Heart right ventricle (tissue), 16 donors: ENCODE measurements at regions not wholly inside any gene's neighbourhood (a gene's known extent, or its start where the extent isn't known, plus 50 kb on each side); places are given as distances from the start of the nearest gene placed in this dataset.

Source experiments
- ATAC-seq, 8 donors: fragments of 200-7000 bp; cut with Tn5 transposase; one replicate each; pipeline ENCODE4 v1.9.1; 2020; ENCODE audit warnings: mild to moderate bottlenecking in 8 of 8, moderate library complexity in 8 of 8, moderate number of reproducible peaks in 1 of 8
- DNase-seq, 2 donors: peaks; one replicate each; pipeline ENCODE4 v3.0.0-alpha.2; 2020
- H3K27ac ChIP-seq, 10 donors: fragments of 200-600 bp; sonication (generic) in 2 of 10; one replicate each; pipeline versions ENCODE4 v1.5.0 to v1.8.0; 2020 to 2022; ENCODE audit warnings: mild to moderate bottlenecking in 3 of 10
- H3K27me3 ChIP-seq, 7 donors: fragments of 200-600 bp; one replicate each; pipeline ENCODE4 v1.8.0; 2021 to 2022; ENCODE audit warnings: mild to moderate bottlenecking in 2 of 7
- H3K36me3 ChIP-seq, 9 donors: fragments of 200-600 bp; sonication (generic) in 1 of 9; one replicate each; pipeline versions ENCODE4 v1.5.0 to v1.8.0; 2020 to 2022; ENCODE audit warnings: mild to moderate bottlenecking in 2 of 9
- H3K4me1 ChIP-seq, 9 donors: fragments of 200-600 bp; sonication (generic) in 1 of 9; one replicate each; pipeline versions ENCODE4 v1.5.0 to v1.8.0; 2020 to 2022; ENCODE audit warnings: mild to moderate bottlenecking in 4 of 9
- H3K4me3 ChIP-seq, 10 donors: fragments of 200-600 bp; sonication (generic) in 2 of 10; one replicate each; pipeline versions ENCODE4 v1.5.0 to v1.8.0; 2020 to 2022; ENCODE audit warnings: mild to moderate bottlenecking in 7 of 10, moderate library complexity in 2 of 10
- H3K9me3 ChIP-seq, 11 donors: fragments of 200-600 bp in 10 of 11; sonication (generic) in 2 of 11; one replicate each; pipeline versions ENCODE4 v1.5.0 to v1.8.0; 2013 to 2022; ENCODE audit warnings: mild to moderate bottlenecking in 2 of 11, control low read depth in 1 of 11, moderate library complexity in 1 of 11
- WGBS, 2 donors: extraction: QIAGEN DNeasy Blood & Tissue Kit; methylation state at CpG; one replicate each; pipeline ENCODE4 v1.1.7; 2013; ENCODE audit warnings: inconsistent platforms in 1 of 2; 5-methylcytosine and 5-hydroxymethylcytosine counted together
- intact Hi-C, 10 donors: fragments of 100-400 bp; cut with DNase I; formaldehyde crosslinking; loops; one replicate each; pipeline versions ENCODE4 v1.11.1 to v1.14.2; 2022
- TF ChIP-seq, protein P1 (sequence below), 9 donors: fragments of 200-600 bp; sonication (generic) in 2 of 9; IDR thresholded peaks; one replicate each; pipeline versions ENCODE4 v1.5.0 to v1.8.0; 2021 to 2022; ENCODE audit warnings: antibody characterized with exemption in 9 of 9, mild to moderate bottlenecking in 5 of 9, moderate library complexity in 1 of 9
- donor health status: Arrhythmogenic right ventricular cardiomyopathy.
- donor health status: ischemic (EF 13 %, LVEDD 7.1; RV severe dilation, severe dysfunction).
- donor health status: healthy with polysubstance abuse.
- donor health status: DM: no; HTN: yes; CAD: no.
- donor health status: DM: no; HTN: no; CAD: no.
- donor health status: ischemic (EF 25% LVEDD 6.9; RV normal size, moderate dysfunction).
- donor health status: ischemic (EF 25% LVEDD 5.7; RV mildly dilated, moderate dysfunction).
- donor health status: healthy.
- donor health status: DM: yes; HTN: yes; CAD: no.
- donor health status: Ischemic cardiomyopathy.
- donor health status: ischemic (EF 35%, LVEDD 5.7; RV mildly dilated, moderate dysfunction).
- donor health status: nonischemic (EF 11% LVEDD 7.7; RV severe dilation, severe dysfunction).
- donor health status: DM: yes; HTN: yes; CAD: no.
- donor health status: PGD.
- donor health status: ischemic (EF 29% LVEDD 5.4; RV normal size, mild dysfunction).
- donor health status: nonischemic (EF 23%, LVEDD 6.1; RV moderate dilation, normal function).

DNA sequence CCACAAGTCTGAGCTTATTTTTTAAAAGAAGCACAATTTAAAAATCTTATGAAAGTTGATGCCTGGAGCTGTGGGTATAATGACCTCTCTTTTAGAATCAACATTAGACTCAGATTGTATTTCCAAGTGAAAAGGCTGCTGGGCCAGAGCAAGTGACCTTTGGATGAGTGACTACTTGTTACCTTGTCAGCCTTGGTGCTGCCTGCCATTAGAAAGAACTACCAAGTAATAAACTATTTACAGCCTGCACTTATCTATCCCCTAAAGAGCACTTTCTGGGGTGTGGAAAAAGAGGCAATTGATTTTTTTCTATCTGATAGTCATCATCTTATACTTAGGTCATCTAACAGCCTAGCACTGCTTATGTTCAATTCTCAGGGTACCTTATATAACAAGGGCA, 134.9 kb upstream of the FBXL17 start:
- H3K27ac ChIP-seq: no peak overlapping the region
- ATAC-seq (no peak), DNase-seq (no peak)
- no peak overlapping the region for H3K4me3 ChIP-seq
- no peaks in the 10 kb centered on the region for H3K27me3 ChIP-seq
- no peaks in the 10 kb centered on the region for H3K36me3 ChIP-seq
- intact Hi-C loops: no loop called here
- no peaks in the 10 kb centered on the region for H3K4me1 ChIP-seq
- TF ChIP-seq, protein P1, sequence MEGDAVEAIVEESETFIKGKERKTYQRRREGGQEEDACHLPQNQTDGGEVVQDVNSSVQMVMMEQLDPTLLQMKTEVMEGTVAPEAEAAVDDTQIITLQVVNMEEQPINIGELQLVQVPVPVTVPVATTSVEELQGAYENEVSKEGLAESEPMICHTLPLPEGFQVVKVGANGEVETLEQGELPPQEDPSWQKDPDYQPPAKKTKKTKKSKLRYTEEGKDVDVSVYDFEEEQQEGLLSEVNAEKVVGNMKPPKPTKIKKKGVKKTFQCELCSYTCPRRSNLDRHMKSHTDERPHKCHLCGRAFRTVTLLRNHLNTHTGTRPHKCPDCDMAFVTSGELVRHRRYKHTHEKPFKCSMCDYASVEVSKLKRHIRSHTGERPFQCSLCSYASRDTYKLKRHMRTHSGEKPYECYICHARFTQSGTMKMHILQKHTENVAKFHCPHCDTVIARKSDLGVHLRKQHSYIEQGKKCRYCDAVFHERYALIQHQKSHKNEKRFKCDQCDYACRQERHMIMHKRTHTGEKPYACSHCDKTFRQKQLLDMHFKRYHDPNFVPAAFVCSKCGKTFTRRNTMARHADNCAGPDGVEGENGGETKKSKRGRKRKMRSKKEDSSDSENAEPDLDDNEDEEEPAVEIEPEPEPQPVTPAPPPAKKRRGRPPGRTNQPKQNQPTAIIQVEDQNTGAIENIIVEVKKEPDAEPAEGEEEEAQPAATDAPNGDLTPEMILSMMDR (IDR thresholded peaks at IDR 0.05): no peak
- H3K9me3 ChIP-seq: no peaks in the 10 kb centered on the region

DNA sequence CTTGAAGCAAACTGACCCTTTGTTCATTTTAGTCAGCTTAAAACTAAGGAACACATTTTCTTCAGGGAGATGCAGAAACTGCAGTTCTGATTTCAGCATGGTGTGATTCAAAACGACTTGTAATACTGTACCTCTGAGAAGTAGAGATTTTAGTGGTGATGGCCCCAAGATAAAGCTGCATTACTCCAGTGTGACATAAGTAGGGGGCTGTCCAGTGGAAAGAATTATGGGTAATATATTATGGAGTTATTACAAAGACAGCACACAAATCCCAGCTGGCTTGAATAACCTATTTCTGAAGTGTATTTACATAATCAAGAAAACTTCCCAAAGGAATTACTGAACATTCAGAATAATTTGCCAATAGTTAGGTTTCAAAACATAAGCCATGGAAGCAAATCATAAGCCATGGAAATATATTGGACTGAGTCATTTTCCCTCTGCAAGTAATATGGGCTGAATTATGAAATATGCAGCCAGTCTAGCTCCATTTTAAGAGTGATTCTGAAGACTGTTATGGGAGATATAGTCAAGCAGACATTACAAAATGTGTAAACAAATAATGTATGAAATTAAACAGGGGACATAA, 133.7 kb upstream of the FBXL17 start:
- no peaks in the 10 kb centered on the region for H3K36me3 ChIP-seq
- no peaks in the 10 kb centered on the region for H3K4me1 ChIP-seq
- no peak for ATAC-seq
- no peak overlapping the region for H3K27ac ChIP-seq
- no peak for DNase-seq
- H3K27me3 ChIP-seq: no peaks in the 10 kb centered on the region
- no peak overlapping the region for H3K4me3 ChIP-seq
- no peaks in the 10 kb centered on the region for H3K9me3 ChIP-seq
- 45 to 59% methylated on average over 1 of the region's 1 CpG for WGBS, 2 donors
- TF ChIP-seq, protein P1 (IDR thresholded peaks at IDR 0.05): no peak
- intact Hi-C loops: no loop called here

DNA sequence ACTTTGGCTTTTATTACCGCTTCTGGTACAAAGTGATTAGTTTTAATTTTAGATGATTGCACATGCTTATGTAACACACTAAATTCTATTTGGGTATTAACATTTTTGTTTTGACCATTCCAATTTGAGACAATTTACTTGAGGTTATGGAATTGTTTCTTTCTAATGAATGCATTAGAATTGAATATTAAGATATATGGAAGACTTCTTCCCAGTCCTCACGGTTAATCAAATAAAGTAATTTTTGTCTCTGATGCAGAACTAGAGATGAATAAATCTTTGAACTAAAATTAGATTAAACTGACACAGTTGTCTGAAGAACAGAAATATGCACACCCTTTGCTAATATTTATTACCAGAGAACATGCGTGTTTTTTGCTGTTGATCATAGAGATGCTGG, 127.1 kb upstream of the FBXL17 start:
- WGBS, 2 donors: 90 to 93% methylated on average over 3 of the region's 3 CpGs
- no peaks in the 10 kb centered on the region for H3K4me1 ChIP-seq
- H3K9me3 ChIP-seq: no peaks in the 10 kb centered on the region
- intact Hi-C loops: no loop called here
- H3K27me3 ChIP-seq: no peaks in the 10 kb centered on the region
- H3K27ac ChIP-seq: no peak overlapping the region
- ATAC-seq: no peak
- no peaks in the 10 kb centered on the region for H3K36me3 ChIP-seq
- no peak for DNase-seq
- TF ChIP-seq, protein P1 (IDR thresholded peaks at IDR 0.05): no peak
- H3K4me3 ChIP-seq: no peak overlapping the region

DNA sequence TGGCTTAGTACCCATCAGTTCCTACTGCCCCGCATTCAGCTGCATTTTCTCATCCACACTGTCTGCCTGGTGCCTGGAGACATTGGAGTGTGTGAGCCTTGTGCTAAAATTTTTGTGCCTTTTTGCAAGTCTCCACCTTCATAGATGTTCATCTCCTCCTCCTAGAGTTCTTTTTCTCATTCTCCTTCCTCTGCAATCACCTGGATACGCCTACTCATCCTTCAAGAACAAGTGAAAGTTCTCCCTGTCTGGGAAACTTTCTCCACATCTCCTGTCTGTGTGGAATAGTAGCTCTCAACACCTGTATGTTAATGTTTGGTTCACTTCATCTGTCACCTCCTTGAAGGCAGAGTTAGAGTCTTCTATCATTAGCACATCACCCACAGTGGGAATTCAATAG, 125.7 kb upstream of the FBXL17 start:
- TF ChIP-seq, protein P1 (IDR thresholded peaks at IDR 0.05): no peak
- no peaks in the 10 kb centered on the region for H3K9me3 ChIP-seq
- 81 to 85% methylated on average over 2 of the region's 2 CpGs for WGBS, 2 donors
- DNase-seq (no peak), ATAC-seq (no peak)
- H3K4me3 ChIP-seq: no peak overlapping the region
- H3K27me3 ChIP-seq: no peaks in the 10 kb centered on the region
- H3K36me3 ChIP-seq: no peaks in the 10 kb centered on the region
- intact Hi-C loops: no loop called here
- H3K27ac ChIP-seq: no peak overlapping the region
- no peaks in the 10 kb centered on the region for H3K4me1 ChIP-seq
